H1 (cell line): ENCODE measurements at regions not wholly inside any gene's neighbourhood (a gene's known extent, or its start where the extent isn't known, plus 50 kb on each side); places are given as distances from the start of the nearest gene placed in this dataset.

Experiments used
- SP4 ChIP-seq: IDR thresholded peaks from 2 replicates; pipeline ENCODE4 v1.6.1; 2012; ENCODE audit warnings: low read length, inconsistent platforms
- TCF12 ChIP-seq: IDR thresholded peaks from 2 replicates; pipeline ENCODE4 v1.6.1; 2011; ENCODE audit warnings: low read depth, mild to moderate bottlenecking, low read length
- TF ChIP-seq, protein P1 (sequence below): fragments of 300-600 bp; sonication (generic); IDR thresholded peaks from 2 replicates; pipeline ENCODE4 v1.7.1; 2012; ENCODE audit warnings: low read length, moderate library complexity, mild to moderate bottlenecking, inconsistent platforms; ENCODE audit not compliant: insufficient replicate concordance

DNA sequence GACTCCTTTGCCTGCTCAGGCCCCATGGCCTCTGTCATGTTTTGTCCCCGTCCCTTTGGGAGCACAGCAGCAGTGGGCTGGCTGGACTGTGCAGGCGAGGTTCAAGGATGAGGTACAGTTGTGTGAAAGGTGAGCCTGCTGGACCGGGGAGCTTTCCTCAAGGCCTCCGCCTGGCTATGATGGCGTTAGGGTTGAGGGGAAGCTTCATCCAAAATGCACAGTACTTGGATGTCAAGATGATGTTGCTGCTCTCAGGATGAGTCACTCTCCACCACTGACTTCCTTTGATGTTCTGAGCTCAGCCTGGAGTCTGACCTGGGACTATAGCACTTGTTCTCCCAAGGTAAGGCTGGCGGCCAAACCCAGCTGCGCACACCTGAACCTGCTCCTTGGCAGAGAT, 152.7 kb upstream of the SHH start (continued):
- TF ChIP-seq, protein P1, sequence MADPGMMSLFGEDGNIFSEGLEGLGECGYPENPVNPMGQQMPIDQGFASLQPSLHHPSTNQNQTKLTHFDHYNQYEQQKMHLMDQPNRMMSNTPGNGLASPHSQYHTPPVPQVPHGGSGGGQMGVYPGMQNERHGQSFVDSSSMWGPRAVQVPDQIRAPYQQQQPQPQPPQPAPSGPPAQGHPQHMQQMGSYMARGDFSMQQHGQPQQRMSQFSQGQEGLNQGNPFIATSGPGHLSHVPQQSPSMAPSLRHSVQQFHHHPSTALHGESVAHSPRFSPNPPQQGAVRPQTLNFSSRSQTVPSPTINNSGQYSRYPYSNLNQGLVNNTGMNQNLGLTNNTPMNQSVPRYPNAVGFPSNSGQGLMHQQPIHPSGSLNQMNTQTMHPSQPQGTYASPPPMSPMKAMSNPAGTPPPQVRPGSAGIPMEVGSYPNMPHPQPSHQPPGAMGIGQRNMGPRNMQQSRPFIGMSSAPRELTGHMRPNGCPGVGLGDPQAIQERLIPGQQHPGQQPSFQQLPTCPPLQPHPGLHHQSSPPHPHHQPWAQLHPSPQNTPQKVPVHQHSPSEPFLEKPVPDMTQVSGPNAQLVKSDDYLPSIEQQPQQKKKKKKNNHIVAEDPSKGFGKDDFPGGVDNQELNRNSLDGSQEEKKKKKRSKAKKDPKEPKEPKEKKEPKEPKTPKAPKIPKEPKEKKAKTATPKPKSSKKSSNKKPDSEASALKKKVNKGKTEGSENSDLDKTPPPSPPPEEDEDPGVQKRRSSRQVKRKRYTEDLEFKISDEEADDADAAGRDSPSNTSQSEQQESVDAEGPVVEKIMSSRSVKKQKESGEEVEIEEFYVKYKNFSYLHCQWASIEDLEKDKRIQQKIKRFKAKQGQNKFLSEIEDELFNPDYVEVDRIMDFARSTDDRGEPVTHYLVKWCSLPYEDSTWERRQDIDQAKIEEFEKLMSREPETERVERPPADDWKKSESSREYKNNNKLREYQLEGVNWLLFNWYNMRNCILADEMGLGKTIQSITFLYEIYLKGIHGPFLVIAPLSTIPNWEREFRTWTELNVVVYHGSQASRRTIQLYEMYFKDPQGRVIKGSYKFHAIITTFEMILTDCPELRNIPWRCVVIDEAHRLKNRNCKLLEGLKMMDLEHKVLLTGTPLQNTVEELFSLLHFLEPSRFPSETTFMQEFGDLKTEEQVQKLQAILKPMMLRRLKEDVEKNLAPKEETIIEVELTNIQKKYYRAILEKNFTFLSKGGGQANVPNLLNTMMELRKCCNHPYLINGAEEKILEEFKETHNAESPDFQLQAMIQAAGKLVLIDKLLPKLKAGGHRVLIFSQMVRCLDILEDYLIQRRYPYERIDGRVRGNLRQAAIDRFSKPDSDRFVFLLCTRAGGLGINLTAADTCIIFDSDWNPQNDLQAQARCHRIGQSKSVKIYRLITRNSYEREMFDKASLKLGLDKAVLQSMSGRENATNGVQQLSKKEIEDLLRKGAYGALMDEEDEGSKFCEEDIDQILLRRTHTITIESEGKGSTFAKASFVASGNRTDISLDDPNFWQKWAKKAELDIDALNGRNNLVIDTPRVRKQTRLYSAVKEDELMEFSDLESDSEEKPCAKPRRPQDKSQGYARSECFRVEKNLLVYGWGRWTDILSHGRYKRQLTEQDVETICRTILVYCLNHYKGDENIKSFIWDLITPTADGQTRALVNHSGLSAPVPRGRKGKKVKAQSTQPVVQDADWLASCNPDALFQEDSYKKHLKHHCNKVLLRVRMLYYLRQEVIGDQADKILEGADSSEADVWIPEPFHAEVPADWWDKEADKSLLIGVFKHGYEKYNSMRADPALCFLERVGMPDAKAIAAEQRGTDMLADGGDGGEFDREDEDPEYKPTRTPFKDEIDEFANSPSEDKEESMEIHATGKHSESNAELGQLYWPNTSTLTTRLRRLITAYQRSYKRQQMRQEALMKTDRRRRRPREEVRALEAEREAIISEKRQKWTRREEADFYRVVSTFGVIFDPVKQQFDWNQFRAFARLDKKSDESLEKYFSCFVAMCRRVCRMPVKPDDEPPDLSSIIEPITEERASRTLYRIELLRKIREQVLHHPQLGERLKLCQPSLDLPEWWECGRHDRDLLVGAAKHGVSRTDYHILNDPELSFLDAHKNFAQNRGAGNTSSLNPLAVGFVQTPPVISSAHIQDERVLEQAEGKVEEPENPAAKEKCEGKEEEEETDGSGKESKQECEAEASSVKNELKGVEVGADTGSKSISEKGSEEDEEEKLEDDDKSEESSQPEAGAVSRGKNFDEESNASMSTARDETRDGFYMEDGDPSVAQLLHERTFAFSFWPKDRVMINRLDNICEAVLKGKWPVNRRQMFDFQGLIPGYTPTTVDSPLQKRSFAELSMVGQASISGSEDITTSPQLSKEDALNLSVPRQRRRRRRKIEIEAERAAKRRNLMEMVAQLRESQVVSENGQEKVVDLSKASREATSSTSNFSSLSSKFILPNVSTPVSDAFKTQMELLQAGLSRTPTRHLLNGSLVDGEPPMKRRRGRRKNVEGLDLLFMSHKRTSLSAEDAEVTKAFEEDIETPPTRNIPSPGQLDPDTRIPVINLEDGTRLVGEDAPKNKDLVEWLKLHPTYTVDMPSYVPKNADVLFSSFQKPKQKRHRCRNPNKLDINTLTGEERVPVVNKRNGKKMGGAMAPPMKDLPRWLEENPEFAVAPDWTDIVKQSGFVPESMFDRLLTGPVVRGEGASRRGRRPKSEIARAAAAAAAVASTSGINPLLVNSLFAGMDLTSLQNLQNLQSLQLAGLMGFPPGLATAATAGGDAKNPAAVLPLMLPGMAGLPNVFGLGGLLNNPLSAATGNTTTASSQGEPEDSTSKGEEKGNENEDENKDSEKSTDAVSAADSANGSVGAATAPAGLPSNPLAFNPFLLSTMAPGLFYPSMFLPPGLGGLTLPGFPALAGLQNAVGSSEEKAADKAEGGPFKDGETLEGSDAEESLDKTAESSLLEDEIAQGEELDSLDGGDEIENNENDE: no peak
- TF ChIP-seq SP4 (no peak), TCF12 (no peak)
